SK-N-SH (cell line): ENCODE measurements at regions not wholly inside any gene's neighbourhood (a gene's known extent, or its start where the extent isn't known, plus 50 kb on each side); places are given as distances from the start of the nearest gene placed in this dataset.
"Not testable (repeated sequence)": the region's sequence is repeated elsewhere in the genome, so short reads cannot be mapped to it uniquely, and the experiment has no call there.

Source experiments
- ELF1 ChIP-seq: IDR thresholded peaks from 2 replicates; pipeline ENCODE4 v1.4.0; 2012
- EP300 ChIP-seq, 2 experiments: IDR thresholded peaks; 2 replicates each; pipeline versions ENCODE4 v1.4.0 to v1.6.1; 2012; ENCODE audit warnings: borderline replicate concordance in 1 of 2, low read depth in 1 of 2, low read length in 1 of 2
- EZH2phosphoT487 ChIP-seq: fragments of 200-600 bp; sonication (generic); IDR thresholded peaks from 2 replicates; pipeline ENCODE4 v1.6.1; 2017; ENCODE audit warnings: low read depth, mixed run types, mild to moderate bottlenecking, antibody characterized with exemption, moderate library complexity, borderline replicate concordance
- FOXJ3 ChIP-seq: sonication (generic); formaldehyde crosslinking; IDR thresholded peaks from 2 replicates; pipeline ENCODE4 v1.5.1; 2020; ENCODE audit warnings: mild to moderate bottlenecking, missing genetic modification reagents
- JUND ChIP-seq: IDR thresholded peaks from 2 replicates; pipeline ENCODE4 v1.4.0; 2012
- NRF1 ChIP-seq: IDR thresholded peaks from 2 replicates; pipeline ENCODE4 v1.6.1; 2012; ENCODE audit warnings: low read depth, mild to moderate bottlenecking, low read length
- RAD21 ChIP-seq: IDR thresholded peaks from 2 replicates; pipeline ENCODE4 v1.6.1; 2012; ENCODE audit warnings: mild to moderate bottlenecking, low read length
- RCOR1 ChIP-seq: fragments of 150-350 bp; IDR thresholded peaks from 2 replicates; pipeline ENCODE4 v1.6.1; 2017; ENCODE audit warnings: antibody characterized with exemption, low read length
- TAF1 ChIP-seq: IDR thresholded peaks from 2 replicates; pipeline ENCODE4 v1.6.1; 2012; ENCODE audit warnings: low read depth, mild to moderate bottlenecking, low read length, moderate library complexity, borderline replicate concordance
- YY1 ChIP-seq: IDR thresholded peaks from 2 replicates; pipeline ENCODE4 v1.4.0; 2012; ENCODE audit warnings: low read depth, mild to moderate bottlenecking
- TF ChIP-seq, protein P1 (sequence below): fragments of 150-350 bp; IDR thresholded peaks from 2 replicates; pipeline ENCODE4 v1.6.1; 2017; ENCODE audit warnings: antibody characterized with exemption, low read length, low read depth, borderline replicate concordance
- TF ChIP-seq, protein P2 (sequence below): fragments of 200-600 bp; sonication (generic); IDR thresholded peaks from 2 replicates; pipeline ENCODE4 v1.6.1; 2017; ENCODE audit warnings: antibody characterized with exemption, mild to moderate bottlenecking, moderate library complexity
- TF ChIP-seq, protein P3 (sequence below): IDR thresholded peaks from 2 replicates; pipeline ENCODE4 v1.4.0; 2012; ENCODE audit warnings: low read depth, borderline replicate concordance
- TF ChIP-seq, protein P4 (sequence below): IDR thresholded peaks from 2 replicates; pipeline ENCODE4 v1.4.0; 2012; ENCODE audit warnings: low read depth

DNA sequence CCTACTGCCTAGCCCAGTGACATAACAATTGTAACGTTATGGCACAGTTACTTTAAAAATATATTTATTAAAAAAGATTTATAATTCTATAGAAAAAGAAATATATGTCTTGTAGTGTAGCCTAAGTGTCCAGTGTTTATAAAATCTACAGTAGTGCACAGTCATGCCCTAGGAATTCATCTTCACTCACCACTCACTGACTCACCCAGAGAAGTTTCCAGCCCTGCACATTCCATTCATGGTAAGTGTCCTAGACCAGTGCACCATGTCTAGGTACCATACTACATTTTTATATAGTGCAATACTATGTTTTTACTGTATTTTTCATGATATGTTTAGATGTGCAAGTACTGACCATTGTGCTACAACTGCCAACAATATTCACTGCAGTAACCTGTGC, 947.9 kb upstream of the TPTE start:
- not testable (repeated sequence) for TF ChIP-seq FOXJ3 (CRISPR knock-in tag); EP300 (IDR thresholded peaks at IDR 0.05; ENCODE audit: borderline replicate concordance in 1 of 2, low read depth in 1 of 2, low read length in 1 of 2); TAF1; YY1; ELF1; JUND; NRF1; EZH2phosphoT487; RAD21; RCOR1
- TF ChIP-seq, protein P1, sequence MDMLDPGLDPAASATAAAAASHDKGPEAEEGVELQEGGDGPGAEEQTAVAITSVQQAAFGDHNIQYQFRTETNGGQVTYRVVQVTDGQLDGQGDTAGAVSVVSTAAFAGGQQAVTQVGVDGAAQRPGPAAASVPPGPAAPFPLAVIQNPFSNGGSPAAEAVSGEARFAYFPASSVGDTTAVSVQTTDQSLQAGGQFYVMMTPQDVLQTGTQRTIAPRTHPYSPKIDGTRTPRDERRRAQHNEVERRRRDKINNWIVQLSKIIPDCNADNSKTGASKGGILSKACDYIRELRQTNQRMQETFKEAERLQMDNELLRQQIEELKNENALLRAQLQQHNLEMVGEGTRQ, result not testable (repeated sequence)
- TF ChIP-seq, protein P2, sequence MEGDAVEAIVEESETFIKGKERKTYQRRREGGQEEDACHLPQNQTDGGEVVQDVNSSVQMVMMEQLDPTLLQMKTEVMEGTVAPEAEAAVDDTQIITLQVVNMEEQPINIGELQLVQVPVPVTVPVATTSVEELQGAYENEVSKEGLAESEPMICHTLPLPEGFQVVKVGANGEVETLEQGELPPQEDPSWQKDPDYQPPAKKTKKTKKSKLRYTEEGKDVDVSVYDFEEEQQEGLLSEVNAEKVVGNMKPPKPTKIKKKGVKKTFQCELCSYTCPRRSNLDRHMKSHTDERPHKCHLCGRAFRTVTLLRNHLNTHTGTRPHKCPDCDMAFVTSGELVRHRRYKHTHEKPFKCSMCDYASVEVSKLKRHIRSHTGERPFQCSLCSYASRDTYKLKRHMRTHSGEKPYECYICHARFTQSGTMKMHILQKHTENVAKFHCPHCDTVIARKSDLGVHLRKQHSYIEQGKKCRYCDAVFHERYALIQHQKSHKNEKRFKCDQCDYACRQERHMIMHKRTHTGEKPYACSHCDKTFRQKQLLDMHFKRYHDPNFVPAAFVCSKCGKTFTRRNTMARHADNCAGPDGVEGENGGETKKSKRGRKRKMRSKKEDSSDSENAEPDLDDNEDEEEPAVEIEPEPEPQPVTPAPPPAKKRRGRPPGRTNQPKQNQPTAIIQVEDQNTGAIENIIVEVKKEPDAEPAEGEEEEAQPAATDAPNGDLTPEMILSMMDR, result not testable (repeated sequence)
- TF ChIP-seq, protein P3, sequence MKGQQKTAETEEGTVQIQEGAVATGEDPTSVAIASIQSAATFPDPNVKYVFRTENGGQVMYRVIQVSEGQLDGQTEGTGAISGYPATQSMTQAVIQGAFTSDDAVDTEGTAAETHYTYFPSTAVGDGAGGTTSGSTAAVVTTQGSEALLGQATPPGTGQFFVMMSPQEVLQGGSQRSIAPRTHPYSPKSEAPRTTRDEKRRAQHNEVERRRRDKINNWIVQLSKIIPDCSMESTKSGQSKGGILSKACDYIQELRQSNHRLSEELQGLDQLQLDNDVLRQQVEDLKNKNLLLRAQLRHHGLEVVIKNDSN, result not testable (repeated sequence)
- TF ChIP-seq, protein P4, sequence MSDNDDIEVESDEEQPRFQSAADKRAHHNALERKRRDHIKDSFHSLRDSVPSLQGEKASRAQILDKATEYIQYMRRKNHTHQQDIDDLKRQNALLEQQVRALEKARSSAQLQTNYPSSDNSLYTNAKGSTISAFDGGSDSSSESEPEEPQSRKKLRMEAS, result not testable (repeated sequence)
